ENCODE measurements at regions not wholly inside any gene's neighbourhood (a gene's known extent, or its start where the extent isn't known, plus 50 kb on each side); places are given as distances from the start of the nearest gene placed in this dataset.

DNA sequence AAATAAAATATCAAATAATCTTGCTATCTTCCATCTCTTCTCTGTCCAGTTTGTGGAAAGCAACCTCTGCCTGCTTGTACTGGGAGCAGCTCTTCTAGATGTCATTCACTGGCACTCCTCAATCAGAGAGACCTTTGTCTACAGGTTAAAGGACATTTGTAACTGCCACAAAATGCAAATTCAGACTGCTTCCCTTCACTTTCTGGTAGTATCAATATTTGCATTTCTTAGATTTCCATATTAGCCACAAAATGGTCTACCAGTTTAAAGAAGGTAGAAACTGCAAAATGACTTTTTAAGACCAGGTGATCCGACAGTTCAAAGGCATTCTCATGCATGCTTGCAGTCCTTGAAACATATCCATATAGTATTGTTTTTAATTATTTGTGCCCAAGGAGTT, 51.7 kb upstream of the RCN1 start:
- no peak for DNase-seq

DNA sequence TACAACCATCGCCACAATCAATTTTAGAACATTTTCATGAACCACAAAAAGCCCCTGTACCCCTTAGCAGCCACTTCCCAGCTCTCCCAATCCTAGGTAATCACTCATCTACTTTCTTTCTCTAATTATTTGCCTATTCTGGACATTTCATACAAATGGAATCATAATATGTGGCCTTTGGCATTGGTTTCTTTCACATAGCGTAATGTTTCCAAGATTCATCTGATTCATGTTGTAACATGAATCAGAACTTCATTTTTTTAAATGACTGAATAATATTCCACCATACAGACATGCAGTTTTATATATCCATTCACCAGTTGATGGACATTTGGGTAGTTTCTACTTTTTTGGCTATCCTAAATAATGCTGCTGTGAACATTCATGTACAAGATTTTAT, 56.2 kb upstream of the RCN1 start:
- DNase-seq: no peak

DNA sequence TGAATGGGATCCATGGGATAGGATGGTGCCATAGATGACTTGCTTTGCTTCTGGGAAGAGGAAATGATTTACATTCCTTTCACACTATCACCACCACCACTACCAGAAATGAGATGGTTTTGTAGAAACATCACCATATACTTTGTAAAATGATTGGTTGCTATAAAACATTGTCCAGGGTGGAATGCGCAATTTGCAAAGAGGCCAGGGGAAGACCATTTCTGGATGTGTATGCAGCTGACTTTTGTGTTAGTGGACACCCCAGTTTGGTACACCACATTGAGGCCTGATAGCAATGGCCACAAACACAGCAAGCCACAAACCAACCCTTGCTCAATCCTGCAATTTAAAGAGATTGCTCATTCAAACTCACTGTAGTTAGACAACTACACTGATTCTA, 56.7 kb upstream of the RCN1 start:
- no peak for DNase-seq

DNA sequence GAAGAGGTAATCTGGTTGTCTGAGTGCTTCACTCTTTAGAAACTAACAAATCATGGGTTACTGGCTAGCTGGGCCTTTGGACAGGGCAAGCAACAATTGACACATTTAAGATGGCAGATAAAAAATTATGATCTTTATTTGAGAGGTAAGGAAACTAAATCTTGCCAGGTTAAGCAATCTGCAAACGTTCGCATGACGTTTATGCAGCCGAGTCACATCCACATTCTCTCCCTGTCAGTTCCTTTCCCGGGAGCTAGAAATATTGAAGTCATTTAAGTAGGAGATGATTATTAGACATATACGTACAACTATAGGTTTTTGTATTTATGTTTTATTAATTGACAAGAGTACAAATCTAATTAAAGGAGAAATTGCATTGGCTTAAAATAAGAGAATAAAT, 57.4 kb upstream of the RCN1 start:
- DNase-seq: no peak

DNA sequence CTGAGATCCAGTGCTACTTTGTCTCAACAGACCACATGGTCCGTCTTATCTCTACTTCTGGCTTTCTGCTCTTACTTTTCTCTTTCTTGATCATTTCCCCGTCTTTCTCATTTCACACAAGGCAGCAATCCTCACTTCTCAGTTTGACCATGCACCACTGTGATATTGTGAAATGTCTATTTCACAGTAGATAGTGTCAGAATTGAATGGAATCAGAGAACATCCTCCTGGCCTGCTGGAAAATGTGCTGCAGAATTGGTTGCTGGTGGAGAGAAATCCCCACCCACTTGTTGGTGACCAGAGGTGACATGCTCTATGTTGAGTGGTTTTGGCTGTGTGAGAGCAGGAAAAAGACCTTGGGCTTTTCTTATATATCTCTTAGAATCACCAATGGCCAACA, 57.8 kb upstream of the RCN1 start:
- DNase-seq: no peak

DNA sequence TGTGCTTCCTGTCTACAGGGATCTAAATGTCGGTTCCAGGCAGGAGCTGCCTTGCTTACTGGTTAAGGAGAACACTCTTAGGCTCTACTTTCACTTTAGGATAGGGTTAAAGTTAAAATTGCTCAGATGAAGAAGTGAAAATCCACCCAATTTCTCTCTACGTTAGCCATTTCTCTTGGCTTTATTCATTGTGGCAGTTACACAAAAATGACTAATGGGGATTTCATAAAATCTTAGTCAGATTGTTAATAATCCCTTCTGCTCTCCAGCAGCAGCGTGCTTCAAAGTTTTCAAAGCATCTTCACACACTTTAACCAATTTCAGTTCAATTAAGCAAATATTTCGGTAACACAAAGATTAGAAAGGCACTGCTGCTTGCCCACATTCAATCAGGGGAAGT, 58.4 kb upstream of the RCN1 start:
- DNase-seq: no peak

DNA sequence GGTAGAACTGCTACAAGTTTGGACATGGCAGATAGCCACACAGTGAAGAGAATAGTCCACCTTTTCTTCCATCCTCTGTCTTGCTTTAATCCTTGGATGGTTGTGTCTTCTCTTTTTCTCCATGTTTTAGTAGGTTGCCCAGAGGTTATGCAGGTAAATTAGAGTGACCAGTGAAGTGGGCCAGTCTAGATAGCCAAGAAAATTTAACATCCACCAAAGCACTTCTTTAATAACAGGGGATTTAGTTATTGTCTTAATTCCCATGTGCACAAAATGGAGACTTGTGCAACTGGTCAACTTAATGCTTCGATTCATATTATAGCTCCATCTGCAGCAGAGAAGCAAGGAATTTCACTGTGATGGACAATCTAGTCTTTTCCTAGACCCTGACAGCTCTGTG, 58.8 kb upstream of the RCN1 start:
- no peak for DNase-seq

DNA sequence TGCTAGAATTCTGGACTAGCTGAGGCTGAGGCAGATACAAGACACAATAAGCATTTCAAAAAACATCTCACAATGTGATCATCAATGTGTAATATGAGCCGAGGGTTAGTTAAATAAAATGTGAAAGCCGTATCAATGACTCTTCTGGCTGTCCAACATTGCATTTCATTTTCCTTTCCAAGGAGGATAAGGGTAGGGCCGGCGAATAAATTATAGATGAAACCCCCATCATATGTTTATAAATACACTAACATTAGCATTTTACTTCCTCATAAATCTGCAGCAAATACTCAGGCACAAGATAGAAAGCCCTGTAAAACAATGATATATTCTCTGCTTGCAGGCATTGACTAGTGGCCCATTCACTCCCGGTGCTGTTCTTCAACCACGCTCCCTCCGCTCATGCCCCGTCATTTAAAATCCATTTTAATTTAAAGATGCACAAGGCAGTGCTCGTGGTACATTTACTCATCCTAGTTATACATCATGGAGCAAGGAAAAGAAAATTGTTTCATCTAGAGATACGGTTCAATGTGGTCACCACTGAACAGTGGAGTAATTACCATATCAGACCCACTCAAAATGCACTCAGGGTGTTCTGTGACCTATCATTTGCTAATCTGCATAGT, 59.9 kb upstream of the RCN1 start:
- DNase-seq: peak in 1 of 3 experiments; percentile 9

DNA sequence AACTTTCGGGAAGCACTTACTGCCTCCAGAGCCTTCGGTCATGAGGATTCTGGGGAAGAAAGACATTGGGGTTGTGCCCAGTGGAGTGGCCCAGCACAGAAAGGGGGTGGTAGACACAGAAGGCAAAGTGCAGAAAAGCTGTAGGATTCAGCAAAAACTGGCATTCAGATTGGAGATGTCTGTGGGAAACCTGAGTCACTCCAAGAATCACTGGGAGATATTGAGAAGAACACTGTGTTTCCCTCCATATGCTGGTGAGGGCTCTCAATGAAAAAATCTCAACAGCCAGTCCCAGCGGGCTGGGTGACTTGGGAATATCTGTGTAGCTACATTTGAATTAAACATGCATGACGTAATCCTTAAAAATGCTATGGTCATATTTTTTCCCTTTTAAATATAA, 61.2 kb upstream of the RCN1 start:
- DNase-seq: no peak

DNA sequence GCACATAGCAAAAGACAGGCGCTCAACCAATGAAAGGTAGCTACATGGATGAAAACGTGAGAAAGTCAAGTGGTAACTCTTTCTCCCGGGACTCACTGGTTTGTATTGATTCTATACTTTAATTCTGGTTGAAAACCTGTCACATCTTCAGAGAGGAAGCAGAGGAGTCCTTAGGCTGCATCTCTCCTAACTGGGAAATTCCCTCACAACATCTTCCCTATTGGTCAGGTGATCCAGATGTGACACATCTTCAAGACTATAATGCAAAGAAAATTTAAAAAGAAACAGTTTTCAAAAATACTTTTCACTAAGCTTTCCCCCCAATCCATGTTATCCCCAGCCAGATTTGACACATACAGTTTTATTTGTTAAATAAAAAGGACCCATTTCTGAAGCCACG, 62.7 kb upstream of the RCN1 start:
- no peak for DNase-seq

DNA sequence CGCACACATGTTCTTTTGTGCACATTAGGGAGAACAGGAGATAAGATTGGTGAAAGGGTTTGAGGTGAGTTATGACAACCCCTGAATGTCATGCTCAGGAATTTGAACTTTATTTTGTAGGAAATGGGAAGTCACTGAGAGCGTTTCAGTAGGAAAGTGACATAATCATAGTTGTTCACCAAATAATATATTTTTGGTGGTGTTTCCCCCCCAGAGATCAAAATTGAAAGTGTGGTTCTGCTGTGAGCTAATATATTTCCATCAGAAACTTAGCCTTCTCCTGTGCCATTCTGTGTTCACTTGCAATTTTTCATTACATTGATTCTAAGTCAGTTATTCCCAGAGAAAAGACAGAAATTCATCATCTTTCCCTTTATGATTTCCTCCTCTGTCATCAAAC, 64.1 kb upstream of the RCN1 start:
- DNase-seq: no peak

DNA sequence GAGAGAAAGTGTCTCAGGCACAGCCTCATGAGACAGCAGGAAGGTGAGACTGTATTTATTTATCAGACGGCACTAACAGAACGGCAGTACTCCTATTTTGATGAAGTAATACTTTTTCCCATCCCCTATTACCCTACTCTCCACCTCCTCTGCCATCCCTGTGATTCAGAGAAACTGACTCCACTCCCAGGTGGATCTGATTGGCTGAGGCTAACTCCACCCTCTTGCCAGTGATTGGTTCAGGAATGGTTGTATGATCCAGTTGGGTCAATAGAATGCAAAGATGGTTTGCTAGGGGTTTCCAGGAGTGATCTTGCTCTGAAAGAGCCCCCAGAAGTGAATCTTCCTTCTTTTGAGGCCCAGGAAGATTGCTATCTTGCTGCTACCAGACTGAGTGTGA, 65.9 kb upstream of the RCN1 start:
- no peak for DNase-seq

DNA sequence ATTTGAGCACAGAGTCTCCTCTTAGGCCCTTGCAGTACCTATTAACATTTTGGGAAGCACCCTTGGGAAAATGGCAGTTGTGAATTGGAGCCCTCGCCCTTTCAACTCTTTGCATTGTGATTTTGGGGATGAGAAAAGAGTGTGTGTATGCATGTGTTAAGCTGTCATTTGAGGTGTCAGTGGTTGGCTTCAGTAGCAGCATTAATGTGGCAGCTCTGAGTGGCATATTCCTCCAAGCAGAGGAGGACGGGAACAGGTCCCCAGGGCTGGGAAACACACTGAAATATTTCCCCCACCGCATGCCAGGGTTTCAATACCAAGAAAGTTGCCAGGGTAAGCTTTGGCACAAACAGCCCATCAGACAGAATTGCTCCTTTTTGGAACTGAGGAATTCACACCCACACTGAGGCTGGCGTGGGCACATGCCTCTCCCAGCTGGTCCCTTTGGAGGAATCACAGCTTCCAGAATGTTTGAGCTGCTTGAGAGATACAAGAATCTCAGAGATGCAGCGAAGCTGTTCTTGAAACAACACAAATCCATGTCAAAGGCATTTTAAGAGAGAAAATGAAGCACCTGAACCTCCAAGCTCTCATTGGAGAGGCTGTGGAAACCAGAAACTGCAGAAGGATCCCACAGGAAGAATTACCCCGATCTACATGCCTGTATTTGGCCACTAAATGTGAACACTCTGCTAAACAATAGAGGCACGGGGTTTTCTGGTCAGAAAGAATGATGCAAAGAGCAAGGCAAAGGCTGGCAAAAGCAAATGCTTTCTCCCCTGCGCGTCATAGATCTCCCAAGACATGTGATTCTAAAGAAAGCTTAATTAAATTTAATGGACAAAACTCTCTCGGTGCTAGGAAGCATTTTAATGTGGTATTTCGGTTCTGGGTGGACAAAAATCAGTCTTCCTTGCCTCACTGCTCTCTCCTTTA, 67.2 kb upstream of the RCN1 start:
- no peak for DNase-seq

DNA sequence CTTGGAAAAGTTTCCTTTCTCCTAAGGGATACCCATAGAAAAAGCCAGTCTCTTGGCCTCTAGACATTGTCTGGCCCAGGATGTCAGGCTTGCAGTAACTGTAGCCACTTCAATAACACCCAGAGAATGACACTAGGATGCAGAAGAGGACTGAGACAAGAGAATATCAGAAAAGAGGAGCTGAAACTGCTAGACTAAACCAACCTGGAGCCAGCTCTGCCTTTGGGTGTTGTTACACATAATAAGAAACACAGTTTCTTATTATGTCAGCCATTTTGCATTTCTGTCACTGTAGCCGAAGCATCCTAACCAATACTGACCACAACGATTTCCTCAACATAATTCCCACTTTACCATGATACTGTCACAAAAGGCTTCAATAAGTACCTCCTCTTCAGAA, 72.2 kb upstream of the RCN1 start:
- no peak for DNase-seq

DNA sequence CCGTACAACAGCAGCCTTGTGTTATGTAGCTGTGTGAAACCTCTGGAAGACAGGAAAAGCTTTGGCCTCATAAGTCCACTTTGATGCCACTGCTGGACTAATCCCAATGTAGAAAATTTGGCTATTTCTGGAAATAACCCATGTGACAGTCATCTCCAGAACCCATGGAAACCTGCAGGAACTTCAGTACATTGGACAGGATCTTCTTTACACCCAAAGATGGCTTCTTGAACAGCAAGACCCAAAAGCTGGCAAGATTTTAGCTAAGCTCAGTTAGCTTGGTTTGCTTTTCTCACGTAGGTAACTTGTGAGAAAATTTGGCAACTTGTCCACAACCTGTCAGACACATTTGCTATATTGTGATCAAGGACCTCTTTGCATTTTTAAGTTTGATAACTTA, 74.8 kb upstream of the RCN1 start:
- no peak for DNase-seq

DNA sequence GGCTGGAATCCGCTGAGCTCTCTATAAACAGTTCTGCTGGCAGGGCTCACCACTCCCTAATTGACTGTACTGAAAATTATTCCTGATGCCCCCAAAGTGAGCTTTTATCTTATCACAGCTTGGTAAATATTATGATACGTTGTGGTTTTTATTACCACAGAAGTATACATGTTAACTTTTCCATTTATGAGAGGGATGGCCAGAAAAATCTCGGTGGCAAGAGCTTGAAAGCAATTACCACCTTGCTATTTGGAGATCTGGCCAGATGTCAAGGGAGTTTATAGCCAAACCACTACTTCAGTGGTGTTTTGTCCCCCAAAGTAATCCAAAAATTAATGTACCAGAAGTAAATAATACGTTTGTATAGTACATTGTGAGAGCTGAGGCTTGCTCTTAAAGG, 75.4 kb upstream of the RCN1 start:
- peak in 1 of 3 experiments; percentile 24 for DNase-seq

DNA sequence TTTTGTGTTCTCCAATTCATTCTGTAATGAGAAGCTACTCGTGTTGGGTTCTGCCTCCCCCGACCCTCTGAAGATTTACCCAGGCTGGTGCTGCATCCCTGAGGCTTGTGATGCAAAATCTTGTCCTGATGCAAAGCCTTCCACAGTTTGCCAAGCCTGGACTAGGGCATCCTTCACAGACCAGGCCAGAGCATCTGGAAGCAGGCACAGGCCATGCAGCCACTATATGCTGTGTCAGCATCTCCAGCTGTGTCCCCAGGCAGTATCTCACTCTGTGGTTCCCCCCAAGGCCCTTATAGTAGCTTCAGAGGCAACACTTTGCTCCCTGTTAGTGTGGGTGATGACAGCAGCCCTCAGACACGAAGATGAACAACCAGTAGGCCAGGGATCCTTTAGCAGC, 77.3 kb upstream of the RCN1 start:
- DNase-seq: no peak

DNA sequence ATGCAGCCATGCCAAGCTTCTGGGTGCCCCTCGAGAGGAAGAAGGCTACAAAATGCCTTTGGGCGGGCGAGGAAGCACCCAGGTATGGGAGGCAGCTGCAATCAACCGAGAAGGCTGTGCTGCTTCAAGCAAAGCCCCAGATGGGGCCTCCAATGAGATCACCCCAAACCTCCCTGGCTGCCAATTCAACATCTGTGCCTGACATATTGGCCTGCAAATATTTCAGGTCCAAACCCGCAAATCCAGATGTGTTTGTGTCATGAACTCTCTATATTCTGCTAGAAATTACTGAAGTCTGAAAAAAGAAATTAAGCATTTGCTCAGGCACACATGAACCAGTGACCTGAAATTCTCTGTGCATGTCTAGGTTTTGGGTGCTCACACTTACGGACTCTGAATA, 78.8 kb upstream of the RCN1 start:
- DNase-seq: no peak

DNA sequence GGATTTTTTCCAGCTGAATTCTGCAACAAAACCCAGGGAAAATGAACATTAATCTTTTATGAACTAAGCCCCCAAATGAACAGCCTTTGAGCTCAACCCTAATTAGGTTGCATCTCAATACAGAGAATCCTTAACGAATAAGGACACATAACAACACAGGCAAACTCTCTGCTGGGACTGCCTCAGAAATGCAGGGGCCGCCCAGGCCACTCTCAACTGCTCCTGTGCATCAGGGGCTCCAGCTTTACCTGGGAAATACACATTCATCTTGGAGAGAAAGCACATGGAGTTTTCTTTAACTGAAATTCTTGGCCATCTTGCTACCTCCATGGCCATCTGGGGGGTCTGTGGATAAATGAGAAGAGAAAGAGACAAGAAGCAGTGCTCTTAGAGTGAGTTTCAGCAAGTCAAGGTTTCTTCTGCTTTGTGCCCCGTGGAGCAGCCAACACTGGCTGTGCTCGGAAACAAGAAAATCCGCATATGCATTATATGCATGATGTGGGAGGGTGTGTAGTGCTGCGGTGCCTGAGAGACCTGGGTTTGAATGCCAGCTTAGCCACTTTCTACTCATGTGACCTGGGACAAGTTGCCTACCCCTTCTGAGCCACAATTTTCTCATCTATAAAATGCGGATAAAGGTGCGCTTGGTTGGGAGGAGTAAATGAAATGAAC, 81.9 kb upstream of the RCN1 start:
- no peak for DNase-seq

DNA sequence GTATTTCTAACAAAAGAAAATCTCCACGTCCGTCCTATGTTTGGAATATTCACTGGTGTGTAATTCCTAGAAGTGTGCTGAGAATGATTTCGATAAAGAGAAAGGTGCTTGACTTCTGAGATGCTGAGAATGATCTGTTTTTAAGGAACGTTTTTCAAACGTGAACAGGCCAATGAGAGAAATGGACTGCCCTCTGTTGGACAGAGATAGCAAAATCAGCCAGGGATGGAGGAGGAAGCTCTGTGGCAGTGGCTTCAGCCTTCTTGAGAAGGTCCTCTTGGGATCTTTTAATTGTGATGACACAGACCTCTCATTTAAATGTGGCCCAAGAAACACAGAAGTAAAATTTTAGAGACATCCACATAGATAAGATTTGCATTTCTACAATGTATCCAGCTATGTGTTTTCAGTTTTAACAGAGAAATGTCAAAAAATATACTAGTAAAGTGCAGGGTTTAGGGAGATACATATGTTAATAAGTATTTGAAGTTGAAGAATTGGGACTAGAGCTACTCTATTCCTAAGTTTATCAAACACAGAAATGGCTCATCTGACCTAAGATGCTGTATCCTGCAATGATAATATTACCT, 84.0 kb upstream of the RCN1 start:
- DNase-seq: peak; percentile 30 to 70 (median 44)

DNA sequence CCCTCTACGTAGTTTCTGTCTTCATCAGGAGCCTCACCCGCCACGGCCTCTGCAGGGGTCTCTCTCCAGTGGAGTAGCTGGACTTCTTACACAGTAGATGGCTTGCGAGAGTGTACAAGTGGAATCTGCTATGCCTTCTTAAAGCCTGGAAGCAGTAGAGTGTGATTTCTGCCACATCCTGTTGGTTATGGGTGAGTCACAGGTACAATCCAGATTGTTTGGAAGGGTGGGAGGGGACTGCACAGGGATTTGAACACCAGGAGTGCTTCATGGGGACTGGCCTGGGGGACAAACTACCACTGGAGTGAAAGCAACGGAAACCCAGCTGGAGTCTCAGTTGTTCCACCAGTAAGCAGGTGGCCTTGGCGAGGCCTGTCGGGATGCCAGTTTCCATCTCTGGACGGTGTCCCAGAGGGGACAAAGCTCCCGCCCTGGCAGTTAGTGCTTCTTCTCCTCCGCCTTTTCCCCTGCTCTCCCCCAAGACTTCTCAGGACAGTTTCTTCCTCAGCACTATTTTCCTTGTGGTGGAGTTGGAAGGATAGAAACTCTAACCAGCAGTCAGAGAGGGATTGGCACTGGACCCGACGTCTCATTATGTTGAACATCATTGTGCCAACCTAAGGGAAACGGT, 85.0 kb upstream of the RCN1 start:
- no peak for DNase-seq

DNA sequence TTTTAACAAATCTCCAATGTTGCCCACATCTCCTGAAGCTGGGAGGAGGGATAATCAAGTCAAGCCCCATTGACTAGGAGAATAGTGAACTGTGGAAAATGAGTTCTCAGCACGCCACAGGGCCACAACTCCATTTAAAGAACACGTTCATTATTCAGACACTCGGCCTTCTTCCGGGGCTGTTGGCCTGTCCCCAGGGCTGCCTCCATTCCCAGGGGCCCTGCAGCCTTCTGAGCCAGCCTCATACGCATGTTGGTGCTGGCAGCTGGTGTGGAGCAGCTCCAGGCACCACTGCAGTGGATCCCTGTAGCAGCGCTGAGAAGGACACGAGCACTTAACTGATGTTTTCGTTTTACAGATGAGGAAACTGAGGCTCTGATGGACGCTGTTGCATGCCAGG, 87.5 kb upstream of the RCN1 start:
- no peak for DNase-seq

DNA sequence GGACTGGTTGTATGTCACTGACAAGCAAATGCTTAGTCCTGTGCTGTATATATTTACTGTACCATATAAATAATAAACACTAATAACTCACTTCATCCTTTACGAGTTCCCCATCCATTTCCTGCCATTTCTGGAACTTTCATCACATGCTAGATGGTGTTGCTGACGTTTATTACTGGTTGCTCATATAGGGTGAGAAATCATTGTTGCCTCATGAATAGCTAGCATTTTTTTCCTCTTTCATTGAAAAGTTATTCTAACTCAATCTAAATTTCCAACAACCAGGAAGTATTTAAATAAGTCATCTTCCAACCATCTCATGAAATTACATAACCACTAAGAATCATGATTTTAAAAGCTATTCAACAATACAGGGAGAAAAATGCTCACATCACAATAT, 88.6 kb upstream of the RCN1 start:
- DNase-seq: no peak

All from NCI-H1417 (cell line).